Suprapubic skin (tissue), 4 donors: ENCODE measurements at regions not wholly inside any gene's neighbourhood (a gene's known extent, or its start where the extent isn't known, plus 50 kb on each side); places are given as distances from the start of the nearest gene placed in this dataset.
"Not testable (repeated sequence)": the region's sequence is repeated elsewhere in the genome, so short reads cannot be mapped to it uniquely, and the experiment has no call there.

Experiments used
- DNase-seq, 2 donors: peaks; one replicate each; pipeline ENCODE4 v3.0.0-alpha.2; 2019; ENCODE audit warnings: low spot score in 2 of 2
- H3K27ac ChIP-seq: fragments of 200-600 bp; sonication (generic); one replicate; pipeline ENCODE4 v1.5.1; 2019
- H3K27me3 ChIP-seq: fragments of 200-600 bp; sonication (generic); one replicate; pipeline ENCODE4 v1.5.1; 2019
- H3K36me3 ChIP-seq: fragments of 200-600 bp; sonication (generic); one replicate; pipeline ENCODE4 v1.5.1; 2019
- H3K4me1 ChIP-seq: fragments of 200-600 bp; sonication (generic); one replicate; pipeline ENCODE4 v1.5.1; 2019
- H3K4me3 ChIP-seq: fragments of 200-600 bp; sonication (generic); one replicate; pipeline ENCODE4 v1.5.1; 2019; ENCODE audit warnings: mild to moderate bottlenecking
- H3K9me3 ChIP-seq: fragments of 200-600 bp; sonication (generic); one replicate; pipeline ENCODE4 v1.5.1; 2019
- CTCF ChIP-seq, 2 donors: fragments of 200-600 bp in 1 of 2; fragments of 450-650 bp in 1 of 2; sonication (generic) in 1 of 2; IDR thresholded peaks; one replicate each; pipeline ENCODE4 v1.5.1; 2016 to 2019; ENCODE audit warnings: antibody characterized with exemption in 2 of 2, mild to moderate bottlenecking in 1 of 2, moderate library complexity in 1 of 2
- EP300 ChIP-seq: sonication (generic); formaldehyde crosslinking; IDR thresholded peaks from one replicate; pipeline ENCODE4 v1.6.1; 2017; ENCODE audit warnings: antibody characterized with exemption
- POLR2A ChIP-seq, 2 donors: fragments of 450-650 bp; IDR thresholded peaks; one replicate each; pipeline ENCODE4 v1.6.1; 2017; ENCODE audit warnings: antibody characterized with exemption in 2 of 2, mild to moderate bottlenecking in 2 of 2, moderate library complexity in 2 of 2
- POLR2AphosphoS5 ChIP-seq, 3 donors: sonication (generic); formaldehyde crosslinking; IDR thresholded peaks; one replicate each; pipeline ENCODE4 v1.6.1; 2017; ENCODE audit warnings: antibody characterized with exemption in 3 of 3
- WGBS: methylation state at CpG from one replicate; pipeline ENCODE4 v1.1.5; 2018; 5-methylcytosine and 5-hydroxymethylcytosine counted together

DNA sequence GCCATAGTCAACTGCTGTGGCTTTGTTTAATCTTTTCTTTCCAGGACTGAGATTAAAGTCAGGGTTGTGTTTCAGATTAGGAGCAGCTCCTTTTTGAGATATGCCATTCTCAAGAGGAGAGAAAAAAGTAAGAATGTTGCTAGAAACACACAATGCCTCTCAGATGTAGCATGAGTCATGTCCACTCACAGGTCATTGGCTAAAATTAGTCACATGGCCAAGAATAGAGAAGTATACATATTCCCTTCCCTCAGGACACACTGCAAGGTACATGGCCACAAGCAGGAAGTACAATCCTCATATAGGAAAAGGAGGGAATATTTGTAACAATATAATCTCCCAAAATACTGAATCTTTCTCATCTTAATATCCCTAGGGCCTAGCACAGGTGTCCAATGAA, 141.9 kb upstream of the PTBP2 start:
- no peak for TF ChIP-seq POLR2A (IDR thresholded peaks at IDR 0.05)
- no peak for TF ChIP-seq EP300
- TF ChIP-seq POLR2AphosphoS5 (IDR thresholded peaks at IDR 0.05) = no peak
- no peaks in the 10 kb centered on the region for H3K36me3 ChIP-seq
- DNase-seq = no peak
- H3K9me3 ChIP-seq = no peaks in the 10 kb centered on the region
- no peak overlapping the region for H3K27ac ChIP-seq
- no peaks in the 10 kb centered on the region for H3K27me3 ChIP-seq
- H3K4me3 ChIP-seq = no peak overlapping the region
- no peaks in the 10 kb centered on the region for H3K4me1 ChIP-seq

DNA sequence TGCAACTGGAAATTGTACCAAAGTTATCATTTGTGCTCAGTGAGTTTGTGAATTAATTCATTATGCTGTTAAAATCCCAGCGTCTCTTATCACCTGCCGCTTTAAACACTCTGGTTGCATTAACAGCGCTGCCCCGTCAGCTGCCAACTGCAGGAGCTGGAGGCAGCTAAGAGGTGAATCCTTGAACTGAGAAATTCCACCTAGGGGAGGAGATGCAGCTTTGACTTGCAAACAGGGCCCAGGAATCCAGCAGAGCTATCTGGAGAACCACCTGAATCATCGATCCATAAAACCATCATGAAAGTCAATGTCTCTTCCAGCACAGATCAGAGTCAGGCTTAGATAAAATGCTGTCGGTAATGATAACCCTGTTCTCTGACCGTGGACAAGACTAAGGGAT, 140.7 kb upstream of the PTBP2 start:
- Histone ChIP-seq H3K9me3 (no peaks in the 10 kb centered on the region), H3K4me3 (no peak overlapping the region), H3K36me3 (no peaks in the 10 kb centered on the region), H3K27ac (no peak overlapping the region), H3K4me1 (no peaks in the 10 kb centered on the region), H3K27me3 (no peaks in the 10 kb centered on the region)
- TF ChIP-seq CTCF (IDR thresholded peaks at IDR 0.05) (no peak), POLR2AphosphoS5 (IDR thresholded peaks at IDR 0.05) (no peak), POLR2A (IDR thresholded peaks at IDR 0.05) (no peak), EP300 (no peak)
- no peak for DNase-seq
- 68% methylated on average over 7 of the region's 7 CpGs for WGBS

- TF ChIP-seq CTCF (IDR thresholded peaks at IDR 0.05) (no peak), POLR2A (IDR thresholded peaks at IDR 0.05) (no peak), EP300 (no peak), POLR2AphosphoS5 (IDR thresholded peaks at IDR 0.05) (no peak)
- no peak overlapping the region for H3K27ac ChIP-seq
- H3K27me3 ChIP-seq = no peaks in the 10 kb centered on the region
- no peak for DNase-seq
- no peaks in the 10 kb centered on the region for H3K4me1 ChIP-seq
- no peaks in the 10 kb centered on the region for H3K36me3 ChIP-seq
- H3K4me3 ChIP-seq = no peak overlapping the region
- no peaks in the 10 kb centered on the region for H3K9me3 ChIP-seq
- WGBS = 72% methylated on average over 7 of the region's 7 CpGs
Measured at GRCh38 chr1:96581772-96582171, 139.8 kb upstream of the PTBP2 start.

DNA sequence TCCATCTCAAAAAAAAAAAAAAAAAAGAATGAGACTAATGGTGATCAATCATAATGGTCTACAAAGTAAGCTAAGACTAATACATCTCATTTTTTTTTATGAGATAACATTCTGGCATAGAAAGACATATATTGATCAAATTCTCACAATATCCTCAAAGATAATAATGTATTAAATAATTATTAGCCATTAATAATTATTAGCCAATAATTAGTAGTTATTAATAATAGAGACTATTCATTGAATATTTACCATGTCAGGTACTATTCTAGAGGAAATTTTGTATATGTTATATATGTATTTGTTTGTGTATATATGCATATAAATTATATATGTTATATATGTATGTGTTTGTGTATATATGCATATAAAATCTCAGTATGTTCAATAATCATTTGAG, 137.7 kb upstream of the PTBP2 start:
- DNase-seq = no peak
- Histone ChIP-seq H3K4me3 (no peak overlapping the region), H3K27ac (no peak overlapping the region), H3K36me3 (no peaks in the 10 kb centered on the region), H3K4me1 (no peaks in the 10 kb centered on the region), H3K9me3 (no peaks in the 10 kb centered on the region), H3K27me3 (no peaks in the 10 kb centered on the region)
- TF ChIP-seq POLR2AphosphoS5 (IDR thresholded peaks at IDR 0.05) (no peak), CTCF (IDR thresholded peaks at IDR 0.05) (no peak), EP300 (no peak), POLR2A (IDR thresholded peaks at IDR 0.05) (no peak)

DNA sequence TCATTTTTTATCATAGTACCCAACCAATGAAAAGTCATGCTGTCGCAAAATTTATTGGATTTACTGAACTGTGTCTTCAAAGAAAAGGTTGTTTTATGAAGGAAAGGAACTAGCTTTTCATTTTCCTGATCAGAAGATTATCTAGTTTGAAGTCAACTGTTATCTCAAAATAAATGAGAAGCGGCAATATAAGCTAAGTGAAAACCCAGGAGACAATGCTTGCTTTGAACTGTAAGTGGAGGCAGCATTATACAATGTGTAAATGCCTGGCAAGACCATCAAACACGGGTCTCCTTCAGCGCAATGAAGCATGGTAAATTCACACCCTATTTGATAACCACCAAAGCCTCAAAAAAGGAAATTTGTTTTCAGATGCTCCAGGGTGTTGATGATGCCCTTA, 134.4 kb upstream of the PTBP2 start:
- no peaks in the 10 kb centered on the region for H3K9me3 ChIP-seq
- 67% methylated on average over 4 of the region's 4 CpGs for WGBS
- no peaks in the 10 kb centered on the region for H3K4me1 ChIP-seq
- no peak overlapping the region for H3K4me3 ChIP-seq
- H3K27me3 ChIP-seq = no peaks in the 10 kb centered on the region
- DNase-seq = no peak
- H3K36me3 ChIP-seq = no peaks in the 10 kb centered on the region
- H3K27ac ChIP-seq = no peak overlapping the region
- no peak for TF ChIP-seq EP300
- no peak for TF ChIP-seq POLR2A (IDR thresholded peaks at IDR 0.05)
- no peak for TF ChIP-seq CTCF (IDR thresholded peaks at IDR 0.05)
- no peak for TF ChIP-seq POLR2AphosphoS5 (IDR thresholded peaks at IDR 0.05)

- H3K9me3 ChIP-seq = no peaks in the 10 kb centered on the region
- H3K4me1 ChIP-seq = no peaks in the 10 kb centered on the region
- H3K27ac ChIP-seq = no peak overlapping the region
- H3K27me3 ChIP-seq = no peaks in the 10 kb centered on the region
- no peak overlapping the region for H3K4me3 ChIP-seq
- no peak for DNase-seq
- H3K36me3 ChIP-seq = no peaks in the 10 kb centered on the region
- WGBS = 19% methylated on average over 1 of the region's 1 CpG
- TF ChIP-seq POLR2A (IDR thresholded peaks at IDR 0.05) (no peak), POLR2AphosphoS5 (IDR thresholded peaks at IDR 0.05) (no peak), EP300 (no peak), CTCF (IDR thresholded peaks at IDR 0.05) (no peak)
Measured at GRCh38 chr1:96588416-96588995, 133.1 kb upstream of the PTBP2 start.

DNA sequence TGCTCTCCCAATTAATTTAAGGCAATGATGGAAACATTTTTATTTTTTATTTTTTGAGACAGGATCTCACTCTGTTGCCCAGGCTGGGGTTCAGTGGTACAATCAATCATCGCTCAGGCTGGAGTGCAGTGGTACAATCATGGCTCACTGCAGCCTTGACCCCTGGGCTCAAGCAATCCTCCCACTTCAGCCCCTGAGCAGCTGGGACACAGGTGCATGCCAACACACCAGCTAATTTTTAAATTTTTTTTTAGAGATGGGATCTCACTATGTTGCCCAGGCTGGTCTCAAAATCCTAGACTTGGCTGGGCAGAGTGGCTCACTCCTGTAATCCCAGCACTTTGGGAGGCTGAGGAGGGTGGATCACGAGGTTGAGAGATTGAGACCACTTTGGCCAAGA, 126.1 kb upstream of the PTBP2 start:
- 96% methylated on average over 2 of the region's 2 CpGs for WGBS
- DNase-seq, H3K27me3 ChIP-seq: not testable (repeated sequence)

More for the DNA sequence above, 126.1 kb upstream of the PTBP2 start:
- H3K4me1 ChIP-seq, H3K9me3 ChIP-seq, H3K27ac ChIP-seq, H3K36me3 ChIP-seq, H3K4me3 ChIP-seq: not testable (repeated sequence)
